ENCODE measurements at regions not wholly inside any gene's neighbourhood (a gene's known extent, or its start where the extent isn't known, plus 50 kb on each side); places are given as distances from the start of the nearest gene placed in this dataset.

DNA sequence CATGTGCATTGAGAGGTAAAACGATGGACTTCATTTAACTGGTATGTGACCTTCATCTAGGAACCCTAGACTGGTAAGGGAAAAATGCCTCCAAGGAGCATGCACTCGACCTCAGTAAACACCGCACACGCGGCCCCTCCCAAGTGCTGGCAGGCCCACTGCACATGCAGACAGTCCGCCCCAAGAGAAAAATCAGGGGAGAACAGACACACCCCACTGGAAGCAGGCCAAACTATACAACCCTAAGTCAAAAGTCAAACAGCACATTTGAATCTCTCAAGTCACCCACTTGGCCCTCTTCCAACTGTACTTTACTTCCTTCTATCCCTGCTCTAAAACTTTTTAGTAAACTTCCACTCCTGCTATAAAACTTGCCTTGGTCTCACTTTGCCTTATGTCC, 250.1 kb upstream of the HES1 start:
- TF ChIP-seq CTCF (IDR thresholded peaks at IDR 0.05) (no peak), POLR2A (IDR thresholded peaks at IDR 0.05) (no peak)

Measured in prostate gland (tissue), 2 donors.